AG04450 (cell line): ENCODE measurements at regions not wholly inside any gene's neighbourhood (a gene's known extent, or its start where the extent isn't known, plus 50 kb on each side); places are given as distances from the start of the nearest gene placed in this dataset.

ENCODE experiments used
- CTCF ChIA-PET: fragments of 300-600, 350-600 bp; formaldehyde crosslinking; extraction: SDS; loops from one replicate; lab custom pipeline; 2022; ENCODE audit warnings: antibody characterized with exemption, inconsistent platforms; lab: Charles Lee
- POLR2A ChIA-PET: fragments of 350-600 bp; formaldehyde crosslinking; extraction: SDS; loops from one replicate; lab custom pipeline; 2021; ENCODE audit warnings: antibody characterized with exemption, inconsistent platforms; lab: Yijun Ruan, JAX
- DNase-seq: peaks from one replicate; pipeline ENCODE4 v3.0.0-alpha.2; 2011; ENCODE audit warnings: low read depth, low spot score
- H3K27ac ChIP-seq: one replicate; pipeline ENCODE4 v1.5.1; 2012; ENCODE audit warnings: low read depth, low read length, control low read depth
- H3K27me3 ChIP-seq: one replicate; pipeline ENCODE4 v1.6.0; 2012; ENCODE audit warnings: low read length; ENCODE audit not compliant: control insufficient read depth, insufficient read depth
- H3K4me3 ChIP-seq: 2 replicates; pipeline ENCODE4 v1.5.1; 2011; ENCODE audit warnings: mild to moderate bottlenecking, low read depth, low read length, control low read depth
- H3K9me3 ChIP-seq: 2 replicates; pipeline ENCODE4 v1.5.1; 2012; ENCODE audit warnings: low read length; ENCODE audit not compliant: control insufficient read depth, insufficient read depth
- CTCF ChIP-seq: IDR thresholded peaks from 2 replicates; pipeline ENCODE4 v1.5.1; 2011; ENCODE audit warnings: low read depth, low read length, control low read depth, inconsistent platforms

- POLR2A ChIA-PET = no interaction called here
- H3K4me3 ChIP-seq = no peak overlapping the region
- H3K27ac ChIP-seq = no peak overlapping the region
- no peak for DNase-seq
- no peaks in the 10 kb centered on the region for H3K27me3 ChIP-seq
- CTCF ChIA-PET = no interaction called here
- no peak for TF ChIP-seq CTCF
- no peaks in the 10 kb centered on the region for H3K9me3 ChIP-seq
Measured at GRCh38 chr3:175988401-175988800, 1129.3 kb downstream of the NAALADL2 start.

- DNase-seq = no peak
- Histone ChIP-seq H3K27ac (no peak overlapping the region), H3K27me3 (no peaks in the 10 kb centered on the region), H3K9me3 (no peaks in the 10 kb centered on the region), H3K4me3 (no peak overlapping the region)
- POLR2A ChIA-PET = no interaction called here
- no peak for TF ChIP-seq CTCF
- CTCF ChIA-PET = no interaction called here
Measured at GRCh38 chr3:175985781-175986180, 1126.6 kb downstream of the NAALADL2 start.

GRCh38 chr3:175983379-175983778, 1124.2 kb downstream of the NAALADL2 start:
- Histone ChIP-seq H3K9me3 (peaks cover 1% of the 10 kb centered on the region), H3K27ac (no peak overlapping the region), H3K4me3 (no peak overlapping the region), H3K27me3 (no peaks in the 10 kb centered on the region)
- TF ChIP-seq CTCF = no peak
- ChIA-PET CTCF (no interaction called here), POLR2A (no interaction called here)
- DNase-seq = no peak

- DNase-seq = no peak
- POLR2A ChIA-PET = no interaction called here
- Histone ChIP-seq H3K27me3 (no peaks in the 10 kb centered on the region), H3K4me3 (no peak overlapping the region), H3K9me3 (peaks cover 7% of the 10 kb centered on the region), H3K27ac (no peak overlapping the region)
- CTCF ChIA-PET = no interaction called here
- no peak for TF ChIP-seq CTCF
Measured at GRCh38 chr3:175980486-175981090, 1121.5 kb downstream of the NAALADL2 start.

- H3K27ac ChIP-seq = no peak overlapping the region
- H3K4me3 ChIP-seq = no peak overlapping the region
- H3K27me3 ChIP-seq = no peaks in the 10 kb centered on the region
- CTCF ChIA-PET = no interaction called here
- peaks cover 7% of the 10 kb centered on the region for H3K9me3 ChIP-seq
- no peak for TF ChIP-seq CTCF
- no peak for DNase-seq
- POLR2A ChIA-PET = no interaction called here
Measured at GRCh38 chr3:175977968-175978752, 1119.0 kb downstream of the NAALADL2 start.
